ENCODE measurements at regions not wholly inside any gene's neighbourhood (a gene's known extent, or its start where the extent isn't known, plus 50 kb on each side); places are given as distances from the start of the nearest gene placed in this dataset.

GRCh38 chr5:117095346-117096332 lies 521.0 kb upstream of the SEMA6A start:
- DNase-seq = no peak

- DNase-seq = no peak
These were observed 519.6 kb upstream of the SEMA6A start for GRCh38 chr5:117094114-117094815.

- DNase-seq = no peak
These were observed 519.0 kb upstream of the SEMA6A start for GRCh38 chr5:117093653-117094052.

GRCh38 chr5:117089001-117089400 lies 514.4 kb upstream of the SEMA6A start:
- no peak for DNase-seq

GRCh38 chr5:117088176-117088575 lies 513.6 kb upstream of the SEMA6A start:
- no peak for DNase-seq

- DNase-seq = no peak
These were observed 509.4 kb upstream of the SEMA6A start for GRCh38 chr5:117084067-117084466.

GRCh38 chr5:117082977-117083376 lies 508.4 kb upstream of the SEMA6A start:
- DNase-seq = no peak

GRCh38 chr5:117077142-117077541 lies 502.5 kb upstream of the SEMA6A start:
- no peak for DNase-seq

- no peak for DNase-seq
These were observed 497.8 kb upstream of the SEMA6A start for GRCh38 chr5:117072439-117072838.

GRCh38 chr5:117065800-117066199 lies 491.2 kb upstream of the SEMA6A start:
- no peak for DNase-seq

- DNase-seq = no peak
These were observed 490.5 kb upstream of the SEMA6A start for GRCh38 chr5:117065161-117065560.

- no peak for DNase-seq
These were observed 485.5 kb upstream of the SEMA6A start for GRCh38 chr5:117060099-117060498.

- DNase-seq = no peak
These were observed 484.1 kb upstream of the SEMA6A start for GRCh38 chr5:117058740-117059139.

GRCh38 chr5:117055517-117055916 lies 480.9 kb upstream of the SEMA6A start:
- no peak for DNase-seq

GRCh38 chr5:117054911-117055310 lies 480.3 kb upstream of the SEMA6A start:
- no peak for DNase-seq

- DNase-seq = no peak
These were observed 479.5 kb upstream of the SEMA6A start for GRCh38 chr5:117054141-117054540.

GRCh38 chr5:117041926-117042595 lies 467.4 kb upstream of the SEMA6A start:
- no peak for DNase-seq

- DNase-seq = no peak
These were observed 464.4 kb upstream of the SEMA6A start for GRCh38 chr5:117039035-117039434.

GRCh38 chr5:117027384-117027783 lies 452.8 kb upstream of the SEMA6A start:
- DNase-seq = no peak

- no peak for DNase-seq
These were observed 446.4 kb upstream of the SEMA6A start for GRCh38 chr5:117020999-117021398.

GRCh38 chr5:117013280-117013877 lies 438.8 kb upstream of the SEMA6A start:
- no peak for DNase-seq

GRCh38 chr5:117010574-117010973 lies 436.0 kb upstream of the SEMA6A start:
- DNase-seq = no peak

- DNase-seq = no peak
These were observed 423.4 kb upstream of the SEMA6A start for GRCh38 chr5:116998024-116998423.
